Globus pallidus (tissue), 1 donor: ENCODE measurements at regions not wholly inside any gene's neighbourhood (a gene's known extent, or its start where the extent isn't known, plus 50 kb on each side); places are given as distances from the start of the nearest gene placed in this dataset.
"Not testable (repeated sequence)": the region's sequence is repeated elsewhere in the genome, so short reads cannot be mapped to it uniquely, and the experiment has no call there.

Source experiments
- DNase-seq: peaks from one replicate; pipeline ENCODE4 v3.0.0-alpha.2; 2015; ENCODE audit warnings: low spot score

GRCh38 chr4:3614731-3614980 is 82.4 kb upstream of the LRPAP1 start:
- no peak for DNase-seq

- no peak for DNase-seq
These were observed 81.9 kb upstream of the LRPAP1 start for GRCh38 chr4:3613967-3614730.

- DNase-seq: no peak
These were observed 80.7 kb upstream of the LRPAP1 start for GRCh38 chr4:3612934-3613333.

DNA sequence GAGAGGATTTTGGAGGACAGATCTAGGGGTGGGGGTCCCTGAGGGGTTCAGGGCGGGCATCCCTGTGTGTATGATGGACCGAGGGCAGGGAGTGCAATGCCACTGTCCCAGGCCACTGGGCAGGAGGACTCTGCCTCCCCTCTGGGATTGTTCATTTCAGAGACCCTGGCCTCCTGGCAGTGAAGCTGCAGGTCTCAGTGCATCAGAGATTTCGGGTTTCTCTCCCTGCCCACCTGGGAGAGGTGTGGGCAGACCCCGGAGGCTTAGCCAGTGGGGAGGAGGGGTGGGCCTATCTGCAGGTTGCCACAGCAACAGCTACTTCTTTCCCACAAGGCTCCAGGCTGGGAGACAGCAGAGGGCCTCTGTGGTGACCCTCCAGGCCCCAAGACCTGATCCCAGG is 80.1 kb upstream of the LRPAP1 start:
- DNase-seq: no peak

GRCh38 chr4:3611778-3612177 is 79.6 kb upstream of the LRPAP1 start:
- DNase-seq: no peak

- DNase-seq: not testable (repeated sequence)
These were observed 78.6 kb upstream of the LRPAP1 start for GRCh38 chr4:3610851-3611250.

GRCh38 chr4:3609905-3610304 is 77.7 kb upstream of the LRPAP1 start:
- not testable (repeated sequence) for DNase-seq

DNA sequence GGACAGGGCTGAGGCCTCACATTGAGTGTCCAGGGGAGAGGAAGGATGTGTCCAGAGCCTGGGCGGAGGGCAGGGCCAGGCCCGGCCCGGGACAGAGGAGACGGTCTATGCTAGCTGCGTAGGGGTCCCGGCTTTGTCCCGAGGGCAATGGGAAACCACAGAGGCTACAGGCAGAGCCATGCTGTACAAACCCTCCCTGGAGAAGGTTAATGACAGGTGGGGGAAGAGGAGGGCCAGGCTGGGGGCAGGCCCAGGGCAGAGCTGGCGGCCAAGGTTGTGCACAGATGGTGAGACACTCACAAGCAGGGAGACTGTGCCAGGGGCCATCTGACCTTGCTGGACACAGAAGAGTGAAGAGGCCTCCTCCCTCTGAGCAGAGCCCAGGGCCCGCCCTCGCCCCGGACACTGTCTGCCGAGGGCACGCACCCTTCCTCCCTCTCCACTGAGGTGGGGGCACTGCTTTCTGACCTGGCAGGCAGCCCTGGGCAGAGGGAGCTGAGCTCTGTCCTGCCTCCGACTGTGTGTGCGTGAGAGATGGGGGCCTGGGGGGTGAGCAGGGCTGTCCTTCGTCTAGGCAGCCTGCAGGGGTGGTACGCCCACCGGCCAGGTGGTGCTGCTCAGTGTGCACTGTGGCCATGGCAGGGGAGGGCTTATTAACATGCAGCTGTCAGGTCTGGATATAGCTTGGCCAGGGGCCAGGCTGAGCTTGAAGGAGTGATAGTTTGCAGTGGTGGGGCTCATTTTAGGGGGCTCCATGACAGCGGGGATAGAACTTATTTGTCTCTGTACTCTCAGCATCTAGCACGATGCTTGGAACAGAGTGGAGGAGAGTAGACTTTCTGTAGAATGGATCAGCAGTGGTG is 75.7 kb upstream of the LRPAP1 start:
- no peak for DNase-seq

- DNase-seq: not testable (repeated sequence)
These were observed 74.6 kb upstream of the LRPAP1 start for GRCh38 chr4:3606850-3607249.

DNA sequence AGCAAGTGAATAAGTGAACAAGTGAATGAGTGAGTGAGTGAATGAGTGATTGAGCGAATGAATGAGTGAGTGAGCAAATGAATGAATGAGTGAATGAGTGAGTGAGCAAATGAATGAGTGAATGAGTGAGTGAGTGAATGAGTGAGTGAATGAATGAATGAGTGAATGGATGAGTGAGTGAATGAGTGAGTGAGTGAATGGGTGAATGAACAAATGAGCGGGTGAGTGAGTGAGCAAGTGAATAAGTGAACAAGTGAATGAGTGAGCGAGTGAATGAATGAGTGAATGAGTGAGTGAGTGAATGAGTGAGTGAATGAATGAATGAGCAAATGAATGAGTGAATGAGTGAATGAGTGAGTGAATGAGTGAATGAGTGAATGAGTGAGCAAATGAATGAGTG is 74.0 kb upstream of the LRPAP1 start:
- not testable (repeated sequence) for DNase-seq

DNA sequence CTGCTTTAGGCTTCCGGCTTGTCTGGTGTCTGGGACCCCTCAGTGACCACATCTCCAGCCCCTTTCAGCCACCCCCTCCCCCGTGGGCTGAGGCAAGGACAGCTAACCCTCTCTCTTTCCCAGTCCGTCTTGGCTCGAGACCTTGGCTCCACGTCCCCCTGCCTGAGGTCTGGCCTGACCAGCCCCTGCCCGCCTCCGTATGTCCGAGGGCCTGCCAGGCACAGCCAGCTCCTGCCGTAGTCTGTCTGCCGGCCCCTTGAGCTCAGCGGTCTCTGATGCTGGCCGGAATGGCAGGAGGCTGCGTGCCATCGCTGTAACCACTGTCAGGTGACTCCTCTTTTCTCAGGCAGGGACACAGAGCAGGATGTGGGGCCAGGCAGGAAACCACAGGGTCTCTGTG is 73.3 kb upstream of the LRPAP1 start:
- DNase-seq: no peak

DNA sequence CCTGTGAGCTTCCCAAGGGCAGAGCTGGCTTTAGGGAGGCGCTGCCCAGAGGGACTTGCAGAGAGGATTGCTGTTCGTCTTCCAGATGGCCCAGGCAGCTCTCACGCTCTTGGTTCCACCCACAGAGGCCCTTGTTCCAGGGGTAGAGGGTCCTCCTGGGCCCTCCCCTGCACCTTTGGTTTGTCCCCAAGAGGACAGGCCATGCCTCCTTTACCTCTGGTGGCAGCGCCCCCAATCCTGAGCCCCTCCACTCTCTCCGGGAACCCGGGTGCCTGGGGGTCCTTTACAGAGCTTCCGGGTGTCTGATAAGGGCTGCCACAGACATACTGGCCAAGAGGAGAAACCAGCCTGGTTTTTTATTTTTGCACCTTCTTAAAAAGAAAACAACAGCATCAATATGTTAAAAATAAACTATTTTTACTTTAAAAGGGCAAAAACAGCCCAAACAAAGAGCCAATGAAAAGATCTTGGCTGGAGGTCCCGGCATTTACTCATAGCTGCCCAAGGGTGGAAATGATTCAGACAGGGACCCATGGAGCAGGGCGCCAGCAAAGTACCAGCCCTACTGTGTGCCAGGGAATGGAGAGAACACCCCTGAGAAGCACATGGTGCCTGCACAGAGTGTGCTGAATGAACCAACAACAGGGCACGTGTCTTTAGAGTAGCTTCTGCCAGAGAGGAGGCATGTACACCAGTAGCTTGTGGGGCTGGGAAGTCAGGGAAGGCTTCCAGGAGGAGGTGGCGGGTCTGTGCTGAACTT is 70.8 kb upstream of the LRPAP1 start:
- DNase-seq: not testable (repeated sequence)

GRCh38 chr4:3601992-3602391 is 69.8 kb upstream of the LRPAP1 start:
- DNase-seq: no peak

GRCh38 chr4:3601108-3601690 is 69.0 kb upstream of the LRPAP1 start:
- not testable (repeated sequence) for DNase-seq

DNA sequence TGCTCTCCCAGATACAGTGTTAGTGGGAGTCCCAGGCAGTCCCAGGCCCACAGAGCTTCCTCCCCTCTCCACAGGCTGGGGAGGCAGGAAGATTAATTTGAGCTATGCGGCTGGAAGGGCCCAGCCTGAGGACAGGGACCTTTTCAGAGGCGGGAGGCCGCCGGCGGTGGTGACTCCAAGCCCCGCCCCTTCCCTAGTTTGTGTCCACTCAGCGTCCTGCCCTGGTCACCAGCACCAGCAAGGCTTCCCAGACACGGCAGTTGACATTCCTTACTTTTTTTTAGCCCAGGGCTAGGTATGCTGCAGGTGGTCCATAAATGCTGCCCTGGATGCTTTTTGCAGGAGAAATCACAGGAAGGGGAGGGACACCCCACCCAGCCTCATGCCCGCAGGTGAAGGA is 67.7 kb upstream of the LRPAP1 start:
- DNase-seq: no peak

GRCh38 chr4:3598695-3599227 is 66.5 kb upstream of the LRPAP1 start:
- DNase-seq: no peak

GRCh38 chr4:3597896-3598505 is 65.8 kb upstream of the LRPAP1 start:
- not testable (repeated sequence) for DNase-seq

GRCh38 chr4:3596957-3597733 is 64.9 kb upstream of the LRPAP1 start:
- DNase-seq: not testable (repeated sequence)

GRCh38 chr4:3595627-3596291 is 63.5 kb upstream of the LRPAP1 start:
- not testable (repeated sequence) for DNase-seq

DNA sequence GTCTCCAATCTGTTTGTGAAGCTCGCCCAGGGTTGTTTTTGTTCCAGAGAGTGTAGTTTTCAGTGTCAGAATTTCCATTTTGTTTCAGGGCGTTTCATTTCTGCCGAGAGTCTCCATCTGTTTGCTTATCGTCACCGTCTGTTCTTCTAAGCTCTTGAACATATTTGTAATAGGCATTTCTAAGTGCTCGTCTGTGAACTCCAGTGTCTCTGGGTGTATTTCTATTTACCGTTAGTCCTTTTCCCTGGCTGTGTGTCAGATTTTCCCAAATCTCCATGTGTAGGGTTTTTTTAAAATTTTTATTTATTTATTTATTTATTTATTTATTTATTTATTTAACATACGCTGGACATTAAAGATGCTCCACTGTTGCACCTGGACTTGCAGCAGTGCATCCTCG is 62.5 kb upstream of the LRPAP1 start:
- not testable (repeated sequence) for DNase-seq
